Activated naive CD4-positive, alpha-beta T cell treated with anti-CD3 and anti-CD28 coated beads for 36 hours (primary cell): ENCODE measurements at regions not wholly inside any gene's neighbourhood (a gene's known extent, or its start where the extent isn't known, plus 50 kb on each side); places are given as distances from the start of the nearest gene placed in this dataset.

Source experiments
- CTCF ChIA-PET: fragments of 350-600 bp; sonication (Branson Sonifier 250); formaldehyde crosslinking; loops from one replicate; lab custom pipeline; 2021; ENCODE audit warnings: antibody characterized with exemption; lab: Charles Lee
- DNase-seq: peaks from one replicate; pipeline ENCODE4 v3.0.0-alpha.2; 2020
- H3K27ac Mint-ChIP-seq: one replicate; pipeline ENCODE4 v1.8.0; 2021; ENCODE audit warnings: mild to moderate bottlenecking, mixed read lengths
- H3K27me3 Mint-ChIP-seq: one replicate; pipeline ENCODE4 v1.8.0; 2021; ENCODE audit warnings: low read depth, mixed read lengths
- H3K36me3 Mint-ChIP-seq: one replicate; pipeline ENCODE4 v1.8.0; 2021; ENCODE audit warnings: low read depth, mixed read lengths
- H3K4me1 Mint-ChIP-seq: one replicate; pipeline ENCODE4 v1.8.0; 2021; ENCODE audit warnings: low read depth, mixed read lengths
- H3K4me3 Mint-ChIP-seq: one replicate; pipeline ENCODE4 v1.8.0; 2021; ENCODE audit warnings: mild to moderate bottlenecking, moderate library complexity, mixed read lengths
- H3K9me3 Mint-ChIP-seq: one replicate; pipeline ENCODE4 v1.8.0; 2021; ENCODE audit warnings: mixed read lengths
- intact Hi-C: fragments of 100-400 bp; cut with micrococcal nuclease; formaldehyde crosslinking; loops from one replicate; pipeline ENCODE4 v1.15.1; 2023

- H3K4me1 Mint-ChIP-seq, result peaks cover 6% of the 10 kb centered on the region
- H3K36me3 Mint-ChIP-seq, result no peaks in the 10 kb centered on the region
- CTCF ChIA-PET, result no interaction called here
- intact Hi-C loops, result no loop called here
- H3K4me3 Mint-ChIP-seq, result no peak overlapping the region
- H3K9me3 Mint-ChIP-seq, result peaks cover 1% of the 10 kb centered on the region
- DNase-seq, result no peak
- no peak overlapping the region for H3K27ac Mint-ChIP-seq
- H3K27me3 Mint-ChIP-seq, result peaks cover 2% of the 10 kb centered on the region
These were observed 454.9 kb downstream of the ENC1 start for GRCh38 chr5:74185599-74185998.

- CTCF ChIA-PET, result no interaction called here
- Mint-ChIP-seq H3K27me3 (peaks cover 2% of the 10 kb centered on the region), H3K4me1 (peaks cover 6% of the 10 kb centered on the region), H3K36me3 (no peaks in the 10 kb centered on the region), H3K9me3 (peaks cover 1% of the 10 kb centered on the region), H3K4me3 (no peak overlapping the region), H3K27ac (no peak overlapping the region)
- intact Hi-C loops, result no loop called here
- DNase-seq, result no peak
These were observed 455.9 kb downstream of the ENC1 start for GRCh38 chr5:74184649-74185048.

- H3K27ac Mint-ChIP-seq, result no peak overlapping the region
- intact Hi-C loops, result no loop called here
- DNase-seq, result no peak
- no peak overlapping the region for H3K4me3 Mint-ChIP-seq
- H3K36me3 Mint-ChIP-seq, result no peaks in the 10 kb centered on the region
- peaks cover 6% of the 10 kb centered on the region for H3K4me1 Mint-ChIP-seq
- H3K27me3 Mint-ChIP-seq, result peaks cover 2% of the 10 kb centered on the region
- peaks cover 1% of the 10 kb centered on the region for H3K9me3 Mint-ChIP-seq
- CTCF ChIA-PET, result no interaction called here
These were observed 457.5 kb downstream of the ENC1 start for GRCh38 chr5:74183041-74183440.

GRCh38 chr5:74182603-74183002 lies 457.9 kb downstream of the ENC1 start:
- DNase-seq, result no peak
- H3K27me3 Mint-ChIP-seq, result peaks cover 2% of the 10 kb centered on the region

GRCh38 chr5:74179701-74180100 lies 460.8 kb downstream of the ENC1 start:
- no peak overlapping the region for H3K4me3 Mint-ChIP-seq
- no peak for DNase-seq
- H3K27me3 Mint-ChIP-seq, result peaks cover 3% of the 10 kb centered on the region
- H3K27ac Mint-ChIP-seq, result no peak overlapping the region
- H3K4me1 Mint-ChIP-seq, result peaks cover 6% of the 10 kb centered on the region
- H3K36me3 Mint-ChIP-seq, result no peaks in the 10 kb centered on the region
- intact Hi-C loops, result no loop called here
- H3K9me3 Mint-ChIP-seq, result no peaks in the 10 kb centered on the region
- CTCF ChIA-PET, result no interaction called here

More at GRCh38 chr5:74182603-74183002, 457.9 kb downstream of the ENC1 start:
- Mint-ChIP-seq H3K27ac (no peak overlapping the region), H3K4me1 (peaks cover 6% of the 10 kb centered on the region), H3K9me3 (no peaks in the 10 kb centered on the region), H3K4me3 (no peak overlapping the region), H3K36me3 (no peaks in the 10 kb centered on the region)
- intact Hi-C loops, result no loop called here
- CTCF ChIA-PET, result interaction anchor here (0.6 kb wide), 1 partner anchor 334 kb away, joined by 3 read pairs; no protein-coding TSS in a partner anchor

GRCh38 chr5:74179179-74179578 lies 461.3 kb downstream of the ENC1 start:
- peaks cover 6% of the 10 kb centered on the region for H3K4me1 Mint-ChIP-seq
- DNase-seq, result no peak
- no peak overlapping the region for H3K4me3 Mint-ChIP-seq
- H3K27ac Mint-ChIP-seq, result no peak overlapping the region
- H3K9me3 Mint-ChIP-seq, result no peaks in the 10 kb centered on the region
- H3K36me3 Mint-ChIP-seq, result no peaks in the 10 kb centered on the region
- H3K27me3 Mint-ChIP-seq, result peaks cover 3% of the 10 kb centered on the region
- intact Hi-C loops, result no loop called here
- CTCF ChIA-PET, result no interaction called here

GRCh38 chr5:74177961-74178360 lies 462.6 kb downstream of the ENC1 start:
- Mint-ChIP-seq H3K27ac (no peak overlapping the region), H3K4me3 (no peak overlapping the region), H3K27me3 (peaks cover 6% of the 10 kb centered on the region), H3K36me3 (no peaks in the 10 kb centered on the region), H3K9me3 (no peaks in the 10 kb centered on the region), H3K4me1 (peaks cover 6% of the 10 kb centered on the region)
- intact Hi-C loops, result no loop called here
- no peak for DNase-seq
- CTCF ChIA-PET, result no interaction called here

- H3K27ac Mint-ChIP-seq, result no peak overlapping the region
- intact Hi-C loops, result no loop called here
- H3K9me3 Mint-ChIP-seq, result no peaks in the 10 kb centered on the region
- DNase-seq, result no peak
- no peaks in the 10 kb centered on the region for H3K4me1 Mint-ChIP-seq
- H3K4me3 Mint-ChIP-seq, result no peak overlapping the region
- CTCF ChIA-PET, result no interaction called here
- H3K36me3 Mint-ChIP-seq, result no peaks in the 10 kb centered on the region
- H3K27me3 Mint-ChIP-seq, result peaks cover 4% of the 10 kb centered on the region
These were observed 466.2 kb downstream of the ENC1 start for GRCh38 chr5:74174366-74174765.

- Mint-ChIP-seq H3K9me3 (no peaks in the 10 kb centered on the region), H3K27ac (no peak overlapping the region), H3K36me3 (no peaks in the 10 kb centered on the region), H3K4me1 (no peaks in the 10 kb centered on the region), H3K27me3 (peaks cover 4% of the 10 kb centered on the region), H3K4me3 (no peak overlapping the region)
- no peak for DNase-seq
- CTCF ChIA-PET, result no interaction called here
- intact Hi-C loops, result no loop called here
These were observed 466.9 kb downstream of the ENC1 start for GRCh38 chr5:74173665-74174064.

GRCh38 chr5:74173241-74173640 lies 467.3 kb downstream of the ENC1 start:
- no peak for DNase-seq
- H3K27me3 Mint-ChIP-seq, result peaks cover 5% of the 10 kb centered on the region
- H3K27ac Mint-ChIP-seq, result no peak overlapping the region
- no peaks in the 10 kb centered on the region for H3K36me3 Mint-ChIP-seq
- intact Hi-C loops, result no loop called here
- no peaks in the 10 kb centered on the region for H3K9me3 Mint-ChIP-seq
- no peak overlapping the region for H3K4me3 Mint-ChIP-seq
- CTCF ChIA-PET, result no interaction called here
- no peaks in the 10 kb centered on the region for H3K4me1 Mint-ChIP-seq

- CTCF ChIA-PET, result no interaction called here
- no peak overlapping the region for H3K27ac Mint-ChIP-seq
- H3K9me3 Mint-ChIP-seq, result no peaks in the 10 kb centered on the region
- intact Hi-C loops, result no loop called here
- H3K36me3 Mint-ChIP-seq, result no peaks in the 10 kb centered on the region
- no peak for DNase-seq
- no peak overlapping the region for H3K4me3 Mint-ChIP-seq
- peaks cover 4% of the 10 kb centered on the region for H3K27me3 Mint-ChIP-seq
- H3K4me1 Mint-ChIP-seq, result no peaks in the 10 kb centered on the region
These were observed 470.8 kb downstream of the ENC1 start for GRCh38 chr5:74169701-74170100.

- intact Hi-C loops, result no loop called here
- DNase-seq, result no peak
- Mint-ChIP-seq H3K9me3 (no peaks in the 10 kb centered on the region), H3K4me3 (no peak overlapping the region), H3K27ac (no peak overlapping the region), H3K4me1 (no peaks in the 10 kb centered on the region), H3K36me3 (no peaks in the 10 kb centered on the region), H3K27me3 (peaks cover 2% of the 10 kb centered on the region)
- CTCF ChIA-PET, result no interaction called here
These were observed 472.6 kb downstream of the ENC1 start for GRCh38 chr5:74167930-74168315.

- Mint-ChIP-seq H3K27me3 (peaks cover 2% of the 10 kb centered on the region), H3K4me3 (no peak overlapping the region), H3K36me3 (no peaks in the 10 kb centered on the region), H3K27ac (no peak overlapping the region), H3K4me1 (no peaks in the 10 kb centered on the region), H3K9me3 (no peaks in the 10 kb centered on the region)
- intact Hi-C loops, result no loop called here
- CTCF ChIA-PET, result no interaction called here
- DNase-seq, result no peak
These were observed 473.2 kb downstream of the ENC1 start for GRCh38 chr5:74167206-74167929.
